ENCODE measurements at regions not wholly inside any gene's neighbourhood (a gene's known extent, or its start where the extent isn't known, plus 50 kb on each side); places are given as distances from the start of the nearest gene placed in this dataset.
"Not testable (repeated sequence)": the region's sequence is repeated elsewhere in the genome, so short reads cannot be mapped to it uniquely, and the experiment has no call there.

GRCh38 chr1:147103416-147104155, 68.7 kb downstream of the PRKAB2 start:
- not testable (repeated sequence) for H3K4me1 Mint-ChIP-seq (ENCODE audit: low read depth in 2 of 2); H3K27ac Mint-ChIP-seq; H3K9me3 Mint-ChIP-seq; H3K4me3 Mint-ChIP-seq; ATAC-seq (replicated peaks); DNase-seq; H3K36me3 Mint-ChIP-seq (ENCODE audit: insufficient read depth)
- peaks cover 30 to 64% of the 10 kb centered on the region in 2 donors for H3K27me3 Mint-ChIP-seq

GRCh38 chr1:147099192-147099591, 73.1 kb downstream of the PRKAB2 start:
- Mint-ChIP-seq H3K9me3 (no peaks in the 10 kb centered on the region), H3K27me3 (peaks cover 11 to 35% of the 10 kb centered on the region in 2 donors), H3K4me1 (ENCODE audit: low read depth in 2 of 2) (no peaks in the 10 kb centered on the region), H3K36me3 (ENCODE audit: insufficient read depth) (peaks cover 2% of the 10 kb centered on the region), H3K27ac (no peak overlapping the region), H3K4me3 (no peak overlapping the region)
- DNase-seq (no peak), ATAC-seq (replicated peaks) (no peak)

DNA sequence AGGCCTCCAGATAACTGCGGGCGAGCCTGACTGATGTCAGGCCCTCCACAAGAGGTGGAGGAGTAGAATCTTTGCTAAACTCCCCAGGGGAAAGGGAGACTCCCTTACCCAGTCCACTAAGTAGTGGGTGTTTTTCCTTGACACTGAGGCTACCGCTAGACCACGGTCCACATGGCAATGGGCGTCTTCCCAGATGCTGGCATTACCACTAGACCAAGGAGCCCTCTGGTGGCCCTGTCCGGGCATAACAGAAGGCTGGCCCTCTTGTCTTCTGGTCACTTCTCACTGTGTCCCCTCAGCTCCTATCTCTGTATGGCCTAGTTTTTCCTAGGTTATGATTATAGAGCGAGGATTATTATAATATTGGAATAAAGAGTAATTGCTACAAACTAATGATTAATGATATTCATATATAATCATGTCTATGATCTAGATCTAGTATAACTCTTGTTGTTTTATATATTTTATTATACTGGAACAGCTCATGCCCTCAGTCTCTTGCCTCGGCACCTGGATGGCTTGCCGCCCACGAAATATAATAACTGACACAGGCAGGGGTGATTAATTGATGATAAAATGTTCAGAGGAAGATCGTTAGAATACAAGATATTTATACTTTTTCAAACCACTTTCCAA, 73.8 kb downstream of the PRKAB2 start:
- H3K4me3 Mint-ChIP-seq; ATAC-seq (replicated peaks); H3K9me3 Mint-ChIP-seq; DNase-seq; H3K4me1 Mint-ChIP-seq (ENCODE audit: low read depth in 2 of 2); H3K27ac Mint-ChIP-seq; H3K36me3 Mint-ChIP-seq (ENCODE audit: insufficient read depth): not testable (repeated sequence)
- peaks cover 11 to 30% of the 10 kb centered on the region in 2 donors for H3K27me3 Mint-ChIP-seq

DNA sequence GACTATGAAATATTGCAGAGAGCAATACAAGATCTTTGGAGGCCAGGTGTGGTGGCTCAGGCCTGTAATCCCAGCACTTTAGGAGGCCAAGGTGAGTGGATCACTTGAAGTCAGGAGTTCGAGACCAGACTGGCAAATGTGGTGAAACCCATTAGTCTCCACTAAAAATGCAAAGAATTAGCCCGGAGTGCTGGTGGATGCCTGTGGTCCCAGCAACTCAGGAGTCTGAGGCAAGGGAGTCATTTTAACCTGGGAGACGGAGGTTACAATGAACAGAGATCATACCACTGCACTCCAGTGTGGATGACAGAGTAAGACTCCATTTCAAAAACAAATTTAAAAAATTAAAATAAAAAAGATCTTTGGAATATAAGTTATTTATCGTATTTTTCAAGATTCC, 76.6 kb downstream of the PRKAB2 start:
- H3K4me1 Mint-ChIP-seq (ENCODE audit: low read depth in 2 of 2) = no peaks in the 10 kb centered on the region
- peaks cover 0 to 28% of the 10 kb centered on the region in 2 donors for H3K27me3 Mint-ChIP-seq
- H3K4me3 Mint-ChIP-seq = no peak overlapping the region
- H3K27ac Mint-ChIP-seq = no peak overlapping the region
- peaks cover 3% of the 10 kb centered on the region for H3K36me3 Mint-ChIP-seq (ENCODE audit: insufficient read depth)
- DNase-seq = no peak
- no peaks in the 10 kb centered on the region for H3K9me3 Mint-ChIP-seq
- ATAC-seq (replicated peaks) = no peak

- ATAC-seq (replicated peaks) = no peak
- no peaks in the 10 kb centered on the region for H3K4me1 Mint-ChIP-seq (ENCODE audit: low read depth in 2 of 2)
- no peak overlapping the region for H3K27ac Mint-ChIP-seq
- peaks cover 3% of the 10 kb centered on the region for H3K36me3 Mint-ChIP-seq (ENCODE audit: insufficient read depth)
- no peak overlapping the region for H3K4me3 Mint-ChIP-seq
- H3K27me3 Mint-ChIP-seq = peaks cover 0 to 16% of the 10 kb centered on the region in 2 donors
- DNase-seq = no peak
- H3K9me3 Mint-ChIP-seq = no peaks in the 10 kb centered on the region
Measured at GRCh38 chr1:147091801-147092200, 80.5 kb downstream of the PRKAB2 start.

- Mint-ChIP-seq H3K4me3 (no peak overlapping the region), H3K9me3 (no peaks in the 10 kb centered on the region), H3K4me1 (ENCODE audit: low read depth in 2 of 2) (peaks cover 6 to 7% of the 10 kb centered on the region in 2 donors), H3K27me3 (peaks cover 0 to 16% of the 10 kb centered on the region in 2 donors), H3K27ac (no peak overlapping the region), H3K36me3 (ENCODE audit: insufficient read depth) (peaks cover 14% of the 10 kb centered on the region)
- ATAC-seq (replicated peaks) (no peak), DNase-seq (no peak)
Measured at GRCh38 chr1:147089457-147089856, 82.8 kb downstream of the PRKAB2 start.

DNA sequence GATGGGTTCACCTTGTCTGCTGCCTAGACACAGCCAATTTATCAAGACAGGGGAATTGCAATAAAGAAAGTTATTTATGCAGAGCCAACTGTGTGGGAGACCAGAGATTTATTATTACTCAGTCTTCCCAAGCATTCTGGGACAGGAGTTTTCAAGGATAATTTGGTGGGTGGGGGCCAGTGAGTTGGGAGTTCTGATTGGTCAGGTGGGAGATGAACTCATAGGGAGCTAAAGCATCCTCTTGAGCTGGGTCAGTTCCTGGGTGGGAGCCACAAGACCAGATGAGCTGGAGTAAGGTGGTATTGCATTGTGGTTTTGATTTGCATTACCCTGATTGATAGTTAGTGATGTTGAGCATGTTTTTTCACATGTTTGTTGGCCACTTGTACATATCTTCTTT, 86.1 kb downstream of the PRKAB2 start:
- no peak for ATAC-seq (replicated peaks)
- no peaks in the 10 kb centered on the region for H3K9me3 Mint-ChIP-seq
- no peak overlapping the region for H3K27ac Mint-ChIP-seq
- H3K4me1 Mint-ChIP-seq (ENCODE audit: low read depth in 2 of 2) = peaks cover 10 to 11% of the 10 kb centered on the region in 2 donors
- peaks cover 22 to 31% of the 10 kb centered on the region in 2 donors for H3K27me3 Mint-ChIP-seq
- peaks cover 14% of the 10 kb centered on the region for H3K36me3 Mint-ChIP-seq (ENCODE audit: insufficient read depth)
- DNase-seq = no peak
- H3K4me3 Mint-ChIP-seq = no peak overlapping the region

GRCh38 chr1:147084273-147085096, 87.8 kb downstream of the PRKAB2 start:
- Mint-ChIP-seq H3K27me3 (peaks cover 38 to 41% of the 10 kb centered on the region in 2 donors), H3K4me1 (ENCODE audit: low read depth in 2 of 2) (peaks cover 18 to 23% of the 10 kb centered on the region in 2 donors)

DNA sequence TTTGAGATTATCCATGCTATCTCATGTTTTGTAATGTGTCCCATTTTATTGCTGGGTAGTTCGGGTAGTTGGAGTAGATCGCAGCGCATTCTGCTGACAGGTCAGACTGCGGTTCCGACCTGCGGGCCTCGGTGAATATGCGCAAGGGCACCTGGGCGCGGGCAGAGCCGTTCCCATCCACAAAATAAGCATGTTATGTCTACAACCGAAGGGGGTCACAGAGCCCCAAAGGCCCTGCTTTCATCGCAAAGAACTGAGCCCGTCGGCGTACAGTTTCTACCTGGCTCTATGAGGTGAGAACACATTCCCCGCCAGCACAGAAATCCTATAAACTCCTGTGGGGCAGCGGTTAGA, 88.4 kb downstream of the PRKAB2 start:
- DNase-seq (no peak), ATAC-seq (replicated peaks) (no peak)
- Mint-ChIP-seq H3K9me3 (no peaks in the 10 kb centered on the region), H3K27ac (peak overlapping the region; percentile 99 to 100), H3K4me3 (peak overlapping the region; percentile 90 to 96), H3K4me1 (ENCODE audit: low read depth in 2 of 2) (peaks cover 18 to 29% of the 10 kb centered on the region in 2 donors), H3K36me3 (ENCODE audit: insufficient read depth) (peaks cover 14% of the 10 kb centered on the region), H3K27me3 (peaks cover 43 to 47% of the 10 kb centered on the region in 2 donors)

More at GRCh38 chr1:147084273-147085096, 87.8 kb downstream of the PRKAB2 start:
- ATAC-seq (replicated peaks) (peak; percentile 76), DNase-seq (peak; percentile 51 to 66 (median 55))
- Mint-ChIP-seq H3K9me3 (no peaks in the 10 kb centered on the region), H3K4me3 (peak overlapping the region; percentile 90 to 96), H3K27ac (peak overlapping the region; percentile 99 to 100), H3K36me3 (ENCODE audit: insufficient read depth) (peaks cover 14% of the 10 kb centered on the region)

DNA sequence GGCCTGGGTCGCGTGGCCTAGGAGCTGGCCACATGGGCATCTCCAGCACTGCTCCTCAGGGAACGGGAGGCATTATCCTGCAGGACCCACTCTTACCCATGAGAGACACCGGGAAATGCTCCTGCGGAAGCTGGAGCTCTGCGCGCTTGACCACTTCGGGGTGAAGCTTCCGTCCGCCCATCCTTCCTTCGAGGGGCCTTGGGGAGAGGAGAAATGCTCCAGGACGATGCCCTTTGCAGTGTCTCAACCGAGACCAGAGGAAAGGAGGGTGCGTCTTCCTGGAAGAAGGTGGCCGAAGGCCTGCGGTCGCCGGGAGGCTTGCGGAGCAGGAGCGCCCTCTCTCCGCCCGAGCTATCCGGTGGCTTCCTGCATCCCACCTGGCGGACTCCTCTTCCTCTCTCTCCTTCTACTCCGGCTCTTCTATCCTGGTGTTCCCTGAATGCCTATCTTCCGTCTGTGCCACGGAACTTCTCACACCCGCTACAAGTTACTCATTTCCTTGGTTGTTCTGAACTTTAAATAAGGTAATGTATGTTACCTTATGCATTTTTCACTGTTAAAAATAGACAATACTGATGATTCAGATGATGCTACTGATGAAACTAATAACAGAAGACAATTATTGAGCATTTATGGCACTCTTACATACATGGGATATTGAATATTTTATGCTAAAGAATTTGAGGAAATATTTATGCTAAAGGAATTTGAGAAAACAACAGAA, 91.4 kb downstream of the PRKAB2 start:
- DNase-seq (no peak), ATAC-seq (replicated peaks) (no peak)
- Mint-ChIP-seq H3K4me1 (ENCODE audit: low read depth in 2 of 2) (peaks cover 18 to 33% of the 10 kb centered on the region in 2 donors), H3K27me3 (peaks cover 57 to 77% of the 10 kb centered on the region in 2 donors), H3K9me3 (no peaks in the 10 kb centered on the region), H3K27ac (no peak overlapping the region), H3K36me3 (ENCODE audit: insufficient read depth) (peaks cover 14% of the 10 kb centered on the region), H3K4me3 (peak overlapping the region; percentile 19 to 67)

GRCh38 chr1:147080006-147080661, 92.1 kb downstream of the PRKAB2 start:
- Mint-ChIP-seq H3K4me3 (peak overlapping the region; percentile 67 to 69), H3K27me3 (peaks cover 64 to 84% of the 10 kb centered on the region in 2 donors), H3K36me3 (ENCODE audit: insufficient read depth) (peaks cover 10% of the 10 kb centered on the region), H3K27ac (no peak overlapping the region), H3K9me3 (no peaks in the 10 kb centered on the region), H3K4me1 (ENCODE audit: low read depth in 2 of 2) (peaks cover 18 to 33% of the 10 kb centered on the region in 2 donors)
- ATAC-seq (replicated peaks) (no peak), DNase-seq (no peak)

DNA sequence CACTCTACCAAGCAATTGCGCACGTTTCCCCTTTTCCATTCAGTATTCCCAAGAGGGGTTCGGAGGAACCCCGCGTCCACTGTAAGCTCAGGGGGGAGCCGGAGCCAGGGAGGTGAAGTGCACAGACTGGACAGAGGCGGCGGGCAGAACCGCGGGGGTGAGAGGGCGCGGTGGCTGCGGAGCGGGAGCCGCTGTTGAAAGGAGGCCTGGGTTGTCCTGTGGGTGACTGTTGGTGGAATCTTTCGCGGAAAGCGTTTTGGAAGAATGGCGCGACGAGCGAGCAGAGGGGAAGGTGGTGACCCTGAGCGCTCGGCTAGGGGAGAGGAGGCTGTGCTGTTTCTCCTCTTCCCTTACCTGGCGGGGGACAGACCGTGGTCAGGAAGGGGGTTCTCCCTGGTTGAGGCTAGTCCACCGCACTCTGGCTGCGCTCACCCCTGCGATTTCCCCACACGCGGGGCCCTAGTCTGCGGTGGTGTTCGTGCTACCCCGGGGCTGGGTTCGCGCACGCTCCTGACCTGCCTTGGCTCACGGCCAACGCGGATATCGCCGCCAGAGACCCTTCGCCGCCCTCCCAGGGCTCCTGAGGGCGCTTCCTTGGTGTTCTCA, 92.8 kb downstream of the PRKAB2 start:
- Mint-ChIP-seq H3K27me3 (peaks cover 70 to 91% of the 10 kb centered on the region in 2 donors), H3K27ac (no peak overlapping the region), H3K36me3 (ENCODE audit: insufficient read depth) (peaks cover 4% of the 10 kb centered on the region), H3K4me1 (ENCODE audit: low read depth in 2 of 2) (peaks cover 12 to 27% of the 10 kb centered on the region in 2 donors), H3K9me3 (no peaks in the 10 kb centered on the region), H3K4me3 (peak overlapping the region; percentile 67 to 69)
- ATAC-seq (replicated peaks) (no peak), DNase-seq (no peak)
